Thyroid gland (tissue), 4 donors: ENCODE measurements at regions not wholly inside any gene's neighbourhood (a gene's known extent, or its start where the extent isn't known, plus 50 kb on each side); places are given as distances from the start of the nearest gene placed in this dataset.
"Not testable (repeated sequence)": the region's sequence is repeated elsewhere in the genome, so short reads cannot be mapped to it uniquely, and the experiment has no call there.

Experiments used
- DNase-seq, 2 donors: peaks; one replicate each; pipeline ENCODE4 v3.0.0-alpha.2; 2019
- H3K27ac ChIP-seq, 3 donors: fragments of 200-600 bp; sonication (generic); 1 replicate in 2 of 3; 2 replicates in 1 of 3; pipeline ENCODE4 v1.5.1; 2016 to 2019; ENCODE audit warnings: mild to moderate bottlenecking in 1 of 3, moderate library complexity in 1 of 3
- H3K27me3 ChIP-seq: fragments of 200-600 bp; sonication (generic); one replicate; pipeline ENCODE4 v1.5.1; 2019
- H3K36me3 ChIP-seq, 2 donors: fragments of 200-600 bp; sonication (generic); one replicate each; pipeline ENCODE4 v1.5.1; 2016 to 2019
- H3K4me1 ChIP-seq, 2 donors: fragments of 200-600 bp; sonication (generic); one replicate each; pipeline ENCODE4 v1.5.1; 2017 to 2019
- H3K4me3 ChIP-seq, 3 donors: fragments of 200-600 bp; sonication (generic); replicated peaks in 1 of 3; 1 replicate in 2 of 3; 2 replicates in 1 of 3; pipeline ENCODE4 v1.5.1; 2016; ENCODE audit warnings: mild to moderate bottlenecking in 1 of 3
- H3K9me3 ChIP-seq: fragments of 200-600 bp; sonication (generic); one replicate; pipeline ENCODE4 v1.5.1; 2017
- POLR2A ChIP-seq, 2 donors: fragments of 450-650 bp; IDR thresholded peaks; one replicate each; pipeline ENCODE4 v1.6.1; 2017; ENCODE audit warnings: antibody characterized with exemption in 2 of 2, mild to moderate bottlenecking in 2 of 2, moderate library complexity in 1 of 2
- WGBS, 2 donors: methylation state at CpG; one replicate each; pipeline ENCODE4 v1.1.5; 2017; 5-methylcytosine and 5-hydroxymethylcytosine counted together
- intact Hi-C: fragments of 100-400 bp; cut with DNase I; formaldehyde crosslinking; loops from one replicate; pipeline ENCODE4 v1.15.1; 2023
- TF ChIP-seq, protein P1 (sequence below), 6 experiments: fragments of 200-600 bp in 3 of 6; fragments of 450-650 bp in 3 of 6; sonication (generic) in 3 of 6; IDR thresholded peaks; one replicate each; pipeline ENCODE4 v1.5.1; 2016 to 2019; ENCODE audit warnings: antibody characterized with exemption in 6 of 6, mild to moderate bottlenecking in 2 of 6, inconsistent platforms in 1 of 6, moderate library complexity in 1 of 6

DNA sequence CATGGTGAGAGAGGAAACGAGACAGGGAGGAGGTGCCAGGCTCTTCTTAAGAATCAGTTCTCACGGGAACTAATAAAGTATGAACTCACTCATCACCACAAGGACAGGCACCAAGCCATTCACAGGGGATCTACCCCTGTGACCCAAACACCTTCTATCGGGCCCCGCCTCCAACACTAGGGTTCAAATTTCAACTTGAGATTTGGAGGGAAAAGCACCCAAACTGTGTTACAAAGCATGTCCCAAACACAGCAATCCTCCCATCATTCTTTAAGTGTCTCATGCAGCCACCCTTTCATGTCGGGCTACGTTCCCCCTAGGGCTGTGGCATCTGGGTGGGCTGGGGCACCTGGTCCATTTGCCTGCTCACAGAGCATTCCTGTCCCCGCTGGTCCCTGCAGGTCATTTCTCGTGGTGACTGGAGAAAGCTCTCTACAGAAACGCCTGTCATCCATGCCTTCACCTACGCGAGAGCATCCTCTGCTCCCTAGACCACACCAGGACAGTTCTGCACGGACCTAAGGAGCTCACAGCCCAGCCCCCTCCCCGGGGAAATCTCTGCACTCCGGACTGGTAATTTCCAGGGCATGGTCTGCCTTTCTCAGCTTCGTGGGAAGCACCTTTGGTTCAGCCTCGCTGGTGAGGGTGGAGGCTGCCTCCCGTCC is 79.6 kb downstream of the TTLL2 start:
- TF ChIP-seq, protein P1, sequence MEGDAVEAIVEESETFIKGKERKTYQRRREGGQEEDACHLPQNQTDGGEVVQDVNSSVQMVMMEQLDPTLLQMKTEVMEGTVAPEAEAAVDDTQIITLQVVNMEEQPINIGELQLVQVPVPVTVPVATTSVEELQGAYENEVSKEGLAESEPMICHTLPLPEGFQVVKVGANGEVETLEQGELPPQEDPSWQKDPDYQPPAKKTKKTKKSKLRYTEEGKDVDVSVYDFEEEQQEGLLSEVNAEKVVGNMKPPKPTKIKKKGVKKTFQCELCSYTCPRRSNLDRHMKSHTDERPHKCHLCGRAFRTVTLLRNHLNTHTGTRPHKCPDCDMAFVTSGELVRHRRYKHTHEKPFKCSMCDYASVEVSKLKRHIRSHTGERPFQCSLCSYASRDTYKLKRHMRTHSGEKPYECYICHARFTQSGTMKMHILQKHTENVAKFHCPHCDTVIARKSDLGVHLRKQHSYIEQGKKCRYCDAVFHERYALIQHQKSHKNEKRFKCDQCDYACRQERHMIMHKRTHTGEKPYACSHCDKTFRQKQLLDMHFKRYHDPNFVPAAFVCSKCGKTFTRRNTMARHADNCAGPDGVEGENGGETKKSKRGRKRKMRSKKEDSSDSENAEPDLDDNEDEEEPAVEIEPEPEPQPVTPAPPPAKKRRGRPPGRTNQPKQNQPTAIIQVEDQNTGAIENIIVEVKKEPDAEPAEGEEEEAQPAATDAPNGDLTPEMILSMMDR (IDR thresholded peaks at IDR 0.05), result no peak
- TF ChIP-seq POLR2A (IDR thresholded peaks at IDR 0.05), result no peak
- intact Hi-C loops, result no loop called here
- DNase-seq, result no peak
- H3K27ac ChIP-seq, result no peak overlapping the region
- H3K4me1 ChIP-seq, result peaks cover 0 to 9% of the 10 kb centered on the region in 2 donors
- H3K9me3 ChIP-seq, result no peaks in the 10 kb centered on the region
- no peaks in the 10 kb centered on the region for H3K27me3 ChIP-seq
- H3K36me3 ChIP-seq, result no peaks in the 10 kb centered on the region
- 79 to 82% methylated on average over 17 of the region's 17 CpGs for WGBS, 2 donors
- H3K4me3 ChIP-seq, result no peak overlapping the region

DNA sequence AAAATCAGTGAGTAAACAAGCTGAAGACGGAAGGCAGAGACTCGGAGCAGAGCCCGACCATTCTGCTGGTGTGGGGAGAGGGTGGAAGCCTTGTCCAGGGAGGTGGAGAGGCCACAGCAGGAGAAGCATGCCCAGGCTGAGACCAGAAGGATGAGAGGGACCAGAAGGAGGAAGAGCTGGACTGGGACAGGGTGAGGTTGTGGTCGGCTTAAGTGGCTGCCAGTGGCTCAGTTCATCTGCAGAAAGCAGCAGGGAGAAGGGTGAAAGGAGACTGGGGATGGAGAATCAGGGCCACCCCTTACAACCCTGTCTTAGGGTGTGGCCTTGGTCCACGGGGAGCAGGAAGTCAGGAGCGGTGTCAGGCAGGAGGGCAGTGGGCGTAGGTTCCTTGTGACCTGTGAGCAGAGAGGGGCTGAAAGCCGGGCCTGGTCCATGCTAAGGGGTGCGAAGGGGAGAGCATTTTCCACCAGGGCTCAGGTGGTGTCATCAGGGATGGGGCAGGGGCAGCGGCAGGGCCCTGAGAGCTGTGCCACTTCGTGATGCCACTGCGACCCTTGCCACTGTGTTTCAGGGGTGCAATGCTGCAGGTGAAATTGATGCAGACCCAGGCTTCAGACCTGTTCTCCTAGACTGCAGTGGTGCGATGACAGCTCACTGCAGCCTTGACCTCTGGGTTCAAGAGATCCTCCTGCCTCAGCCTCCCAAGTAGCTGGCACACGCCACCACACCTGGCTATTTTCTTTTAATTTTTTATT is 81.1 kb downstream of the TTLL2 start:
- DNase-seq, result no peak
- intact Hi-C loops, result no loop called here
- no peak overlapping the region for H3K4me3 ChIP-seq
- no peaks in the 10 kb centered on the region for H3K9me3 ChIP-seq
- H3K36me3 ChIP-seq, result no peaks in the 10 kb centered on the region
- WGBS, 2 donors, result 85 to 86% methylated on average over 14 of the region's 14 CpGs
- H3K27ac ChIP-seq, result no peak overlapping the region
- no peaks in the 10 kb centered on the region for H3K27me3 ChIP-seq
- H3K4me1 ChIP-seq, result peaks cover 0 to 9% of the 10 kb centered on the region in 2 donors
- no peak for TF ChIP-seq POLR2A (IDR thresholded peaks at IDR 0.05)
- TF ChIP-seq, protein P1 (IDR thresholded peaks at IDR 0.05), result no peak

GRCh38 chr6:167406533-167407238 is 81.8 kb downstream of the TTLL2 start:
- intact Hi-C loops, H3K27me3 ChIP-seq, DNase-seq, H3K9me3 ChIP-seq, H3K4me3 ChIP-seq, H3K27ac ChIP-seq, H3K4me1 ChIP-seq, H3K36me3 ChIP-seq: not testable (repeated sequence)
- 87 to 88% methylated on average over 16 of the region's 16 CpGs for WGBS, 2 donors

- Histone ChIP-seq H3K36me3 (no peaks in the 10 kb centered on the region), H3K27me3 (no peaks in the 10 kb centered on the region), H3K9me3 (no peaks in the 10 kb centered on the region), H3K27ac (no peak overlapping the region), H3K4me1 (no peaks in the 10 kb centered on the region), H3K4me3 (no peak overlapping the region)
- TF ChIP-seq POLR2A (IDR thresholded peaks at IDR 0.05), result no peak
- TF ChIP-seq, protein P1 (IDR thresholded peaks at IDR 0.05), result no peak
- no peak for DNase-seq
- 67 to 75% methylated on average over 10 to 11 of the region's 19 CpGs for WGBS, 2 donors
- intact Hi-C loops, result no loop called here
Observed at GRCh38 chr6:167407239-167408064, 82.6 kb downstream of the TTLL2 start.

DNA sequence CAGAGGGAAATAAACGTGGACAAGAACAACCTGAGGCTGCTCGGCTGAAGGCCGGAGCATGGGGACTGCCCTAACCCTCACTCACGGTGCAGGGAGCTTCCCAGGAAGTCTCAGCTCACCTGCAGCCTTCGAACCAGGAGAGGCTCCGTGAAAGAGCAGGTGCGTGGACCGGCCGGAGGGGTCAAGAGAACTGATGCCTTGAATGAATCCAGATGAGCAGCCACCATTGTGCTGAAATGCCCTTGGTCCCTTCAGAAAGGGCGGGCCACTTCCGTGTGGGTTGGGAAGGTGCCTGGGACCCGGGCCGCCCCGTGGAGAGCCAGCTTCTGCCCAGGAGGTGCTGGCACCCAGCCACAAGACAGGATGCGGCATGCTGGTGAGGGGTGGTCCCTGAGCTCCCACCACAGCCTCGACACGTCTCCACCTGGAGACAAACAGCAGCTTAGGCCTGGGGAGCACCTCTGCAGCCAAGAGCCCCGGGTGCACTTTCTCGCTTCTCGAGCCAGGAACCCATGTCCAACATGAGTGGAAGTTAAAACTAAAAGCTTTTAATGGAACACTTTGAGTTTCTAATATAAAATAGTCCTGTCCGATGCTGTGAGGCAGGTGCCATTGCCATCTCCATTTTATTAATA is 83.5 kb downstream of the TTLL2 start:
- DNase-seq, result no peak
- H3K4me3 ChIP-seq, result no peak overlapping the region
- H3K27ac ChIP-seq, result no peak overlapping the region
- 76 to 88% methylated on average over 13 to 17 of the region's 21 CpGs for WGBS, 2 donors
- no peaks in the 10 kb centered on the region for H3K36me3 ChIP-seq
- no peak for TF ChIP-seq POLR2A (IDR thresholded peaks at IDR 0.05)
- TF ChIP-seq, protein P1 (IDR thresholded peaks at IDR 0.05), result no peak
- no peaks in the 10 kb centered on the region for H3K9me3 ChIP-seq
- H3K27me3 ChIP-seq, result no peaks in the 10 kb centered on the region
- no peaks in the 10 kb centered on the region for H3K4me1 ChIP-seq
- intact Hi-C loops, result no loop called here
